Endothelial cell of umbilical vein (primary cell): ENCODE measurements at regions not wholly inside any gene's neighbourhood (a gene's known extent, or its start where the extent isn't known, plus 50 kb on each side); places are given as distances from the start of the nearest gene placed in this dataset.

Experiments
- CTCF ChIP-seq, 2 donors: IDR thresholded peaks; 1 replicate in 1 of 2; 2 replicates in 1 of 2; pipeline ENCODE4 v1.5.1; 2011; ENCODE audit warnings: low read length in 2 of 2, mild to moderate bottlenecking in 2 of 2, moderate library complexity in 2 of 2, control low read depth in 1 of 2, inconsistent platforms in 1 of 2, low read depth in 1 of 2; ENCODE audit not compliant: insufficient read depth in 1 of 2; ENCODE audit errors: extremely low read depth in 1 of 2
- EZH2 ChIP-seq: IDR thresholded peaks from 2 replicates; pipeline ENCODE4 v1.6.1; 2012; ENCODE audit warnings: borderline replicate concordance, low read depth, mild to moderate bottlenecking, moderate library complexity, low read length, inconsistent platforms; ENCODE audit not compliant: severe bottlenecking
- GATA2 ChIP-seq: IDR thresholded peaks from 2 replicates; pipeline ENCODE4 v1.7.0; 2011; ENCODE audit warnings: low read depth, mild to moderate bottlenecking, moderate library complexity, mixed read lengths, low read length; ENCODE audit not compliant: insufficient read length, insufficient read depth
- JUN ChIP-seq: IDR thresholded peaks from 2 replicates; pipeline ENCODE4 v1.6.1; 2011; ENCODE audit warnings: borderline replicate concordance, low read depth; ENCODE audit not compliant: insufficient read length, insufficient read depth
- MYC ChIP-seq: IDR thresholded peaks from one replicate; pipeline ENCODE4 v1.6.1; 2011; ENCODE audit warnings: mild to moderate bottlenecking, low read depth, low read length
- POLR2A ChIP-seq: IDR thresholded peaks from 2 replicates; pipeline ENCODE4 v1.6.1; 2012; ENCODE audit warnings: low read depth, mild to moderate bottlenecking, control low read depth, low read length
- POLR2AphosphoS5 ChIP-seq: IDR thresholded peaks from 2 replicates; pipeline ENCODE4 v1.6.1; 2012; ENCODE audit warnings: low read depth, mild to moderate bottlenecking, control low read depth, low read length, moderate library complexity; ENCODE audit not compliant: insufficient read depth

GRCh38 chr17:69716556-69716955 lies 302.1 kb downstream of the MAP2K6 start:
- no peak for TF ChIP-seq POLR2A
- no peak for TF ChIP-seq EZH2
- TF ChIP-seq CTCF (IDR thresholded peaks at IDR 0.05; ENCODE audit: extremely low read depth in 1 of 2, insufficient read depth in 1 of 2, low read depth in 1 of 2, low read length in 2 of 2) = no peak
- TF ChIP-seq JUN = no peak
- no peak for TF ChIP-seq GATA2
- no peak for TF ChIP-seq POLR2AphosphoS5
- TF ChIP-seq MYC = no peak
